HepG2 (cell line): ENCODE measurements at regions not wholly inside any gene's neighbourhood (a gene's known extent, or its start where the extent isn't known, plus 50 kb on each side); places are given as distances from the start of the nearest gene placed in this dataset.
A peak's percentile ranks its signal among the peaks of the same experiment; 100 is the strongest.

Experiments
- CTCF ChIP-seq: sonication (generic); formaldehyde crosslinking; IDR thresholded peaks from 2 replicates; pipeline ENCODE4 v1.5.0; 2020; ENCODE audit warnings: mild to moderate bottlenecking, missing genetic modification reagents, moderate library complexity
- STAG1 ChIP-seq: sonication (generic); formaldehyde crosslinking; IDR thresholded peaks from 2 replicates; pipeline ENCODE4 v1.4.0; 2020; ENCODE audit warnings: missing genetic modification reagents
- ZNF382 ChIP-seq: sonication (generic); formaldehyde crosslinking; IDR thresholded peaks from 2 replicates; pipeline ENCODE4 v1.5.0; 2020; ENCODE audit warnings: missing genetic modification reagents, mild to moderate bottlenecking, borderline replicate concordance
- ZNF639 ChIP-seq: conservative IDR thresholded peaks from 2 replicates; pipeline ENCODE4 v1.6.1; 2018; ENCODE audit warnings: missing genetic modification reagents
- TF ChIP-seq, protein P1 (sequence below): sonication (generic); formaldehyde crosslinking; IDR thresholded peaks from 2 replicates; pipeline ENCODE4 v1.4.0; 2020; ENCODE audit warnings: mild to moderate bottlenecking, missing genetic modification reagents
- TF ChIP-seq, protein P2 (sequence below): sonication (generic); formaldehyde crosslinking; IDR thresholded peaks from 2 replicates; pipeline ENCODE4 v1.9.0; 2022; ENCODE audit warnings: missing genetic modification reagents, mild to moderate bottlenecking, borderline replicate concordance
- TF ChIP-seq, protein P3 (sequence below): sonication (generic); formaldehyde crosslinking; IDR thresholded peaks from 2 replicates; pipeline ENCODE4 v1.5.1; 2020; ENCODE audit warnings: missing genetic modification reagents, mild to moderate bottlenecking, borderline replicate concordance

- TF ChIP-seq, protein P1, sequence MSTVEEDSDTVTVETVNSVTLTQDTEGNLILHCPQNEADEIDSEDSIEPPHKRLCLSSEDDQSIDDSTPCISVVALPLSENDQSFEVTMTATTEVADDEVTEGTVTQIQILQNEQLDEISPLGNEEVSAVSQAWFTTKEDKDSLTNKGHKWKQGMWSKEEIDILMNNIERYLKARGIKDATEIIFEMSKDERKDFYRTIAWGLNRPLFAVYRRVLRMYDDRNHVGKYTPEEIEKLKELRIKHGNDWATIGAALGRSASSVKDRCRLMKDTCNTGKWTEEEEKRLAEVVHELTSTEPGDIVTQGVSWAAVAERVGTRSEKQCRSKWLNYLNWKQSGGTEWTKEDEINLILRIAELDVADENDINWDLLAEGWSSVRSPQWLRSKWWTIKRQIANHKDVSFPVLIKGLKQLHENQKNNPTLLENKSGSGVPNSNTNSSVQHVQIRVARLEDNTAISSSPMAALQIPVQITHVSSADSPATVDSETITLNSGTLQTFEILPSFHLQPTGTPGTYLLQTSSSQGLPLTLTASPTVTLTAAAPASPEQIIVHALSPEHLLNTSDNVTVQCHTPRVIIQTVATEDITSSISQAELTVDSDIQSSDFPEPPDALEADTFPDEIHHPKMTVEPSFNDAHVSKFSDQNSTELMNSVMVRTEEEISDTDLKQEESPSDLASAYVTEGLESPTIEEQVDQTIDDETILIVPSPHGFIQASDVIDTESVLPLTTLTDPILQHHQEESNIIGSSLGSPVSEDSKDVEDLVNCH (CRISPR knock-in tag), result no peak
- TF ChIP-seq CTCF (CRISPR knock-in tag) (peak; percentile 74), STAG1 (CRISPR knock-in tag) (0 out of 2 replicates have a peak, but pooled peaks have one; percentile 3), ZNF639 (CRISPR knock-in tag) (no peak), ZNF382 (no peak)
- TF ChIP-seq, protein P2, sequence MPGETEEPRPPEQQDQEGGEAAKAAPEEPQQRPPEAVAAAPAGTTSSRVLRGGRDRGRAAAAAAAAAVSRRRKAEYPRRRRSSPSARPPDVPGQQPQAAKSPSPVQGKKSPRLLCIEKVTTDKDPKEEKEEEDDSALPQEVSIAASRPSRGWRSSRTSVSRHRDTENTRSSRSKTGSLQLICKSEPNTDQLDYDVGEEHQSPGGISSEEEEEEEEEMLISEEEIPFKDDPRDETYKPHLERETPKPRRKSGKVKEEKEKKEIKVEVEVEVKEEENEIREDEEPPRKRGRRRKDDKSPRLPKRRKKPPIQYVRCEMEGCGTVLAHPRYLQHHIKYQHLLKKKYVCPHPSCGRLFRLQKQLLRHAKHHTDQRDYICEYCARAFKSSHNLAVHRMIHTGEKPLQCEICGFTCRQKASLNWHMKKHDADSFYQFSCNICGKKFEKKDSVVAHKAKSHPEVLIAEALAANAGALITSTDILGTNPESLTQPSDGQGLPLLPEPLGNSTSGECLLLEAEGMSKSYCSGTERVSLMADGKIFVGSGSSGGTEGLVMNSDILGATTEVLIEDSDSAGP, result 0 out of 2 replicates have a peak, but pooled peaks have one; percentile 35
- TF ChIP-seq, protein P3, sequence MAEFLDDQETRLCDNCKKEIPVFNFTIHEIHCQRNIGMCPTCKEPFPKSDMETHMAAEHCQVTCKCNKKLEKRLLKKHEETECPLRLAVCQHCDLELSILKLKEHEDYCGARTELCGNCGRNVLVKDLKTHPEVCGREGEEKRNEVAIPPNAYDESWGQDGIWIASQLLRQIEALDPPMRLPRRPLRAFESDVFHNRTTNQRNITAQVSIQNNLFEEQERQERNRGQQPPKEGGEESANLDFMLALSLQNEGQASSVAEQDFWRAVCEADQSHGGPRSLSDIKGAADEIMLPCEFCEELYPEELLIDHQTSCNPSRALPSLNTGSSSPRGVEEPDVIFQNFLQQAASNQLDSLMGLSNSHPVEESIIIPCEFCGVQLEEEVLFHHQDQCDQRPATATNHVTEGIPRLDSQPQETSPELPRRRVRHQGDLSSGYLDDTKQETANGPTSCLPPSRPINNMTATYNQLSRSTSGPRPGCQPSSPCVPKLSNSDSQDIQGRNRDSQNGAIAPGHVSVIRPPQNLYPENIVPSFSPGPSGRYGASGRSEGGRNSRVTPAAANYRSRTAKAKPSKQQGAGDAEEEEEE (CRISPR knock-in tag), result no peak
Measured at GRCh38 chr20:59518881-59519706, 85.2 kb upstream of the PHACTR3 start (continued).
